A673 (cell line): ENCODE measurements at regions not wholly inside any gene's neighbourhood (a gene's known extent, or its start where the extent isn't known, plus 50 kb on each side); places are given as distances from the start of the nearest gene placed in this dataset.

Experiments used
- CTCF ChIP-seq: fragments of 300-800, 200-600 bp; sonication (generic); conservative IDR thresholded peaks from 2 replicates; pipeline ENCODE4 v1.5.1; 2017; ENCODE audit warnings: low read depth, mild to moderate bottlenecking, antibody characterized with exemption, low read length, moderate library complexity, mixed read lengths
- EZH2 ChIP-seq: fragments of 200-600 bp; sonication (generic); IDR thresholded peaks from 2 replicates; pipeline ENCODE4 v1.6.1; 2017; ENCODE audit warnings: borderline replicate concordance, low read depth, mild to moderate bottlenecking, mixed read lengths, antibody characterized with exemption, low read length; ENCODE audit not compliant: poor library complexity, severe bottlenecking

GRCh38 chr4:137707102-137707620 is 174.9 kb upstream of the PCDH18 start:
- TF ChIP-seq CTCF (no peak), EZH2 (no peak)
